Suprapubic skin (tissue), 4 donors: ENCODE measurements at regions not wholly inside any gene's neighbourhood (a gene's known extent, or its start where the extent isn't known, plus 50 kb on each side); places are given as distances from the start of the nearest gene placed in this dataset.

Experiments used
- CTCF ChIP-seq, 2 donors: fragments of 200-600 bp in 1 of 2; fragments of 450-650 bp in 1 of 2; sonication (generic) in 1 of 2; IDR thresholded peaks; one replicate each; pipeline ENCODE4 v1.5.1; 2016 to 2019; ENCODE audit warnings: antibody characterized with exemption in 2 of 2, mild to moderate bottlenecking in 1 of 2, moderate library complexity in 1 of 2
- EP300 ChIP-seq: sonication (generic); formaldehyde crosslinking; IDR thresholded peaks from one replicate; pipeline ENCODE4 v1.6.1; 2017; ENCODE audit warnings: antibody characterized with exemption
- POLR2A ChIP-seq, 2 donors: fragments of 450-650 bp; IDR thresholded peaks; one replicate each; pipeline ENCODE4 v1.6.1; 2017; ENCODE audit warnings: antibody characterized with exemption in 2 of 2, mild to moderate bottlenecking in 2 of 2, moderate library complexity in 2 of 2
- POLR2AphosphoS5 ChIP-seq, 3 donors: sonication (generic); formaldehyde crosslinking; IDR thresholded peaks; one replicate each; pipeline ENCODE4 v1.6.1; 2017; ENCODE audit warnings: antibody characterized with exemption in 3 of 3

- TF ChIP-seq EP300 (no peak), CTCF (IDR thresholded peaks at IDR 0.05) (no peak), POLR2AphosphoS5 (IDR thresholded peaks at IDR 0.05) (no peak), POLR2A (IDR thresholded peaks at IDR 0.05) (no peak)
Observed at GRCh38 chrX:34279866-34280560, 147.9 kb upstream of the FAM47A start.
